Calu3 (cell line): ENCODE measurements at regions not wholly inside any gene's neighbourhood (a gene's known extent, or its start where the extent isn't known, plus 50 kb on each side); places are given as distances from the start of the nearest gene placed in this dataset.

Experiments
- BruUV-seq: library from RNA; stranded (reverse); fragments of 400-500 nt; replicated peaks from 2 replicates; lab custom pipeline; 2021; lab: Mats Ljungman, UMichigan
- CTCF ChIA-PET: fragments of 300-600 bp; sonication (Branson Sonifier 250); formaldehyde crosslinking; loops from one replicate; lab custom pipeline; 2022; ENCODE audit warnings: antibody characterized with exemption; lab: Charles Lee
- DNase-seq: peaks from one replicate; pipeline ENCODE4 v3.0.0; 2022
- H3K27ac Mint-ChIP-seq: one replicate; pipeline ENCODE4 v1.8.0; 2022; ENCODE audit warnings: mixed read lengths; ENCODE audit not compliant: unreplicated experiment
- H3K27me3 Mint-ChIP-seq: one replicate; pipeline ENCODE4 v1.8.0; 2022; ENCODE audit warnings: mixed read lengths; ENCODE audit not compliant: unreplicated experiment
- H3K36me3 Mint-ChIP-seq: one replicate; pipeline ENCODE4 v1.8.0; 2022; ENCODE audit warnings: mild to moderate bottlenecking, moderate library complexity, mixed read lengths; ENCODE audit not compliant: insufficient read depth, unreplicated experiment
- H3K4me1 Mint-ChIP-seq: one replicate; pipeline ENCODE4 v1.8.0; 2022; ENCODE audit warnings: mild to moderate bottlenecking, low read depth, mixed read lengths; ENCODE audit not compliant: unreplicated experiment
- H3K4me3 Mint-ChIP-seq: one replicate; pipeline ENCODE4 v1.8.0; 2022; ENCODE audit warnings: mild to moderate bottlenecking, low read depth, moderate library complexity, mixed read lengths; ENCODE audit not compliant: unreplicated experiment
- H3K9me3 Mint-ChIP-seq: one replicate; pipeline ENCODE4 v1.8.0; 2022; ENCODE audit warnings: low read depth, mixed read lengths; ENCODE audit not compliant: unreplicated experiment
- CTCF ChIP-seq: fragments of 200-600 bp; IDR thresholded peaks from one replicate; pipeline ENCODE4 v1.8.0; 2022; ENCODE audit warnings: antibody characterized with exemption; ENCODE audit not compliant: unreplicated experiment
- intact Hi-C: fragments of 100-400 bp; cut with micrococcal nuclease; formaldehyde crosslinking; loops from one replicate; pipeline ENCODE4 v1.10.0; 2022; ENCODE audit not compliant: unreplicated experiment

GRCh38 chr16:74232806-74233465 is 63.7 kb upstream of the PSMD7 start:
- intact Hi-C loops = no loop called here
- DNase-seq = no peak
- Mint-ChIP-seq H3K4me3 (no peak overlapping the region), H3K9me3 (no peaks in the 10 kb centered on the region), H3K36me3 (no peaks in the 10 kb centered on the region), H3K4me1 (no peaks in the 10 kb centered on the region), H3K27ac (no peak overlapping the region), H3K27me3 (peaks cover 32% of the 10 kb centered on the region)
- CTCF ChIA-PET = interaction anchor here (0.6 to 0.7 kb wide), 3 partner anchors 8 to 521 kb away, joined by 3 read pairs; no protein-coding TSS in a partner anchor
- TF ChIP-seq CTCF = no peak
- no TSS peak for BruUV-seq

GRCh38 chr16:74230126-74230525 is 66.5 kb upstream of the PSMD7 start:
- TF ChIP-seq CTCF = no peak
- Mint-ChIP-seq H3K9me3 (no peaks in the 10 kb centered on the region), H3K4me3 (no peak overlapping the region), H3K36me3 (no peaks in the 10 kb centered on the region), H3K4me1 (no peaks in the 10 kb centered on the region), H3K27ac (no peak overlapping the region), H3K27me3 (peaks cover 25% of the 10 kb centered on the region)
- no TSS peak for BruUV-seq
- intact Hi-C loops = no loop called here
- DNase-seq = no peak
- CTCF ChIA-PET = no interaction called here

GRCh38 chr16:74226338-74226954 is 70.2 kb upstream of the PSMD7 start:
- no peaks in the 10 kb centered on the region for H3K9me3 Mint-ChIP-seq

More at GRCh38 chr16:74226338-74226954, 70.2 kb upstream of the PSMD7 start:
- TF ChIP-seq CTCF = no peak
- no peak overlapping the region for H3K27ac Mint-ChIP-seq
- intact Hi-C loops = no loop called here
- BruUV-seq = no TSS peak
- peaks cover 32% of the 10 kb centered on the region for H3K27me3 Mint-ChIP-seq
- no peaks in the 10 kb centered on the region for H3K4me1 Mint-ChIP-seq
- no peak for DNase-seq
- CTCF ChIA-PET = interaction anchor here (0.7 to 1.8 kb wide), 11 partner anchors 9 to 348 kb away, joined by 3 to 7 read pairs (median 3); no protein-coding TSS in a partner anchor
- H3K4me3 Mint-ChIP-seq = no peak overlapping the region
- no peaks in the 10 kb centered on the region for H3K36me3 Mint-ChIP-seq
